ENCODE measurements at regions not wholly inside any gene's neighbourhood (a gene's known extent, or its start where the extent isn't known, plus 50 kb on each side); places are given as distances from the start of the nearest gene placed in this dataset.

DNA sequence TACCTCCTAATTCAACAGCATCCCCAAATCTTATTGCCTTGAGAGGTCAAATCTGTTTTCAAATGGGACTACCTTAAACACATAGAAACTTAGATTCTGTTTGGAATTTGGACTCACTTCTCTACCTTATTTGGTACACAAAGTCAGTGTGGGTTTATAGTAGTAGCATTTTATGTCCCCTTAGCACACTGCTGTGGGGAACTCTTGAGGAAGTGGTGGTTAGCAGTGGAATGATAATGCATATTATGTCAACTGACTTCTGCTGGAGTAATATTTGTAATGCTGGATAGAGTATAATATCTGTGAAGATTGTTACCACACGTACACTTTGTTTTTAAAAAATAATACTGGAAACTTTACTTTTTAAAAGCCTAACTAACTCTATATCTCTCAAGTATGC is 386.3 kb downstream of the NDFIP2 start:
- TF ChIP-seq, protein P1, sequence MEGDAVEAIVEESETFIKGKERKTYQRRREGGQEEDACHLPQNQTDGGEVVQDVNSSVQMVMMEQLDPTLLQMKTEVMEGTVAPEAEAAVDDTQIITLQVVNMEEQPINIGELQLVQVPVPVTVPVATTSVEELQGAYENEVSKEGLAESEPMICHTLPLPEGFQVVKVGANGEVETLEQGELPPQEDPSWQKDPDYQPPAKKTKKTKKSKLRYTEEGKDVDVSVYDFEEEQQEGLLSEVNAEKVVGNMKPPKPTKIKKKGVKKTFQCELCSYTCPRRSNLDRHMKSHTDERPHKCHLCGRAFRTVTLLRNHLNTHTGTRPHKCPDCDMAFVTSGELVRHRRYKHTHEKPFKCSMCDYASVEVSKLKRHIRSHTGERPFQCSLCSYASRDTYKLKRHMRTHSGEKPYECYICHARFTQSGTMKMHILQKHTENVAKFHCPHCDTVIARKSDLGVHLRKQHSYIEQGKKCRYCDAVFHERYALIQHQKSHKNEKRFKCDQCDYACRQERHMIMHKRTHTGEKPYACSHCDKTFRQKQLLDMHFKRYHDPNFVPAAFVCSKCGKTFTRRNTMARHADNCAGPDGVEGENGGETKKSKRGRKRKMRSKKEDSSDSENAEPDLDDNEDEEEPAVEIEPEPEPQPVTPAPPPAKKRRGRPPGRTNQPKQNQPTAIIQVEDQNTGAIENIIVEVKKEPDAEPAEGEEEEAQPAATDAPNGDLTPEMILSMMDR (IDR thresholded peaks at IDR 0.05; ENCODE audit: insufficient read depth, low read length, poor library complexity, severe bottlenecking) = no peak
- TF ChIP-seq EZH2phosphoT487 (conservative IDR thresholded peaks at IDR 0.05; ENCODE audit: low read length) = no peak

Measured in SU-DHL-6 (cell line).